Fibroblast of mammary gland (primary cell): ENCODE measurements at regions not wholly inside any gene's neighbourhood (a gene's known extent, or its start where the extent isn't known, plus 50 kb on each side); places are given as distances from the start of the nearest gene placed in this dataset.

Experiments
- DNase-seq: peaks from one replicate; pipeline ENCODE4 v3.0.0-alpha.2; 2010; ENCODE audit warnings: low read depth
- H3K4me3 ChIP-seq: 2 replicates; pipeline ENCODE4 v1.5.1; 2011; ENCODE audit warnings: low read depth, mild to moderate bottlenecking, low read length, moderate library complexity; ENCODE audit not compliant: control insufficient read depth
- TF ChIP-seq, protein P1 (sequence below): conservative IDR thresholded peaks from 2 replicates; pipeline ENCODE4 v1.5.1; 2011; ENCODE audit warnings: low read depth, low read length, inconsistent platforms; ENCODE audit not compliant: control insufficient read depth, insufficient read depth

DNA sequence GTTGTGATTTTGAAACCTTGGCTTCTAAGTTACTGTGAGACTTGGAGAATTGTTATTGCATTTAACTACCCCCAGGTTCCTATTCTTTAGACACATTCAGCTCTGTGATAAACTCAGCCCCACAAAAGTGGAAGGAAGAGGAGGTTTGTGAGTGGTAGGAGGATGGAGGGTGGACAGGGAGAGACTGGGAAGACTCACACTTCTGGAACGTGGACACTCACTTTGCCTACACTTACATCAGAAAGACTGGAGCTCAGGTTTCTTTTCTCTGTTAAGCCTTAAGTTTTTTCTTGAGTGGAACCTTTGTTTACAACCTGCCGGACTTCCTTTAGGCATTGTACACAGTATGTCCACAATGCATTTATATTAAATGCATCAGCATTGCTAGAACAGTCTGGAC, 99.0 kb downstream of the AREG start:
- no peak overlapping the region for H3K4me3 ChIP-seq
- TF ChIP-seq, protein P1, sequence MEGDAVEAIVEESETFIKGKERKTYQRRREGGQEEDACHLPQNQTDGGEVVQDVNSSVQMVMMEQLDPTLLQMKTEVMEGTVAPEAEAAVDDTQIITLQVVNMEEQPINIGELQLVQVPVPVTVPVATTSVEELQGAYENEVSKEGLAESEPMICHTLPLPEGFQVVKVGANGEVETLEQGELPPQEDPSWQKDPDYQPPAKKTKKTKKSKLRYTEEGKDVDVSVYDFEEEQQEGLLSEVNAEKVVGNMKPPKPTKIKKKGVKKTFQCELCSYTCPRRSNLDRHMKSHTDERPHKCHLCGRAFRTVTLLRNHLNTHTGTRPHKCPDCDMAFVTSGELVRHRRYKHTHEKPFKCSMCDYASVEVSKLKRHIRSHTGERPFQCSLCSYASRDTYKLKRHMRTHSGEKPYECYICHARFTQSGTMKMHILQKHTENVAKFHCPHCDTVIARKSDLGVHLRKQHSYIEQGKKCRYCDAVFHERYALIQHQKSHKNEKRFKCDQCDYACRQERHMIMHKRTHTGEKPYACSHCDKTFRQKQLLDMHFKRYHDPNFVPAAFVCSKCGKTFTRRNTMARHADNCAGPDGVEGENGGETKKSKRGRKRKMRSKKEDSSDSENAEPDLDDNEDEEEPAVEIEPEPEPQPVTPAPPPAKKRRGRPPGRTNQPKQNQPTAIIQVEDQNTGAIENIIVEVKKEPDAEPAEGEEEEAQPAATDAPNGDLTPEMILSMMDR, result no peak
- DNase-seq, result peak; percentile 75

DNA sequence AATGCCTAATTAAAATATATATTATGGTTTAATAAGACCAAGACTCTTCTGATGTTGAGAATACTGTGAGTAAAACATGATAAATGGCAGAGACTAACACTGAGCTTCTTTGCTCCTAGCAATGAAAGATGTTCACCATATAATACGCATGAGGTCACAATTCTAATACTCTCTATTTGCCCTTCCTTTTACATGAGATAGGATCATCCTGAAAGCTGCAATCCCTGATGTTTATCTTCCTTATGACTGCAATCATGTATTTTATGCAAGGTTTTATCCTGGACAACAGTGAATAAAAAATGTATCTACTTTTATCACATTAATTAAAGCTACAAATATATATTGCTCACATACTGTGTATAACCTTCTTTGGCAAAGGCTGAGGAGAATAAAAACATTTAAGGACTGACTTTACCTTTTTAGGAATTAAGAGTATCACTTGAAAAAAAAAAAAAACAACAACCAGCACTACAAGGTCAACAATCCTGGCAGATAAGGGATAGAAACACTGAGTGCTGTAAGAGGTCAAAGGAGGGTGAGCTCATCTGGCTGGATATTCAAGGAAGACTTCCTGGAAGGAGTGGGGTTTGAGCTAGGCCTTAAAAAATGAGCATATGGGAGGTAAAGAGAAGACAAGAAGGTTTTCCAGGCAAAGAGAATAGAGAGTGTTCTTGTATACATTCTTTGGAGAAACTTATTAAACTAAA, 99.9 kb downstream of the AREG start:
- TF ChIP-seq, protein P1, result no peak
- H3K4me3 ChIP-seq, result no peak overlapping the region
- peak; percentile 38 for DNase-seq

DNA sequence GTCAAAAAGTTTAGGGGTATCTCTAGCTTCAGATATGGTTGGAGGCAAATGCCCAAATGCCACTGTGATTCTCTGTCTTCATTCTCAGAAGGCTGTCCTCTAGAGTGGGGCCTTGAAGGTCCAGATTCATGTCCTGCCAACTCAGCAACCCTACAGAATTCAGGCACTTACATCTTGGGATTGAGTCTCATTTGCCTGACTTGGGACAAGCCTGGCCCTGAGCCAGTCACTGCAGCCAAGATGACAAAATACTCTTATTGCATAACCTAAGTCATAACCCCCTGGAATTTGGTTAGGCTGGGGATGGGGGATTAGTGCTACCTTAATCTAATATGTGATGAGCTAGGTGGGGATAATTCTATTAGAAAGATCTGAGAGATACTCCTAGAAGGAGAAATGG, 100.5 kb downstream of the AREG start:
- DNase-seq, result peak; percentile 63
- H3K4me3 ChIP-seq, result no peak overlapping the region
- TF ChIP-seq, protein P1, result no peak

DNA sequence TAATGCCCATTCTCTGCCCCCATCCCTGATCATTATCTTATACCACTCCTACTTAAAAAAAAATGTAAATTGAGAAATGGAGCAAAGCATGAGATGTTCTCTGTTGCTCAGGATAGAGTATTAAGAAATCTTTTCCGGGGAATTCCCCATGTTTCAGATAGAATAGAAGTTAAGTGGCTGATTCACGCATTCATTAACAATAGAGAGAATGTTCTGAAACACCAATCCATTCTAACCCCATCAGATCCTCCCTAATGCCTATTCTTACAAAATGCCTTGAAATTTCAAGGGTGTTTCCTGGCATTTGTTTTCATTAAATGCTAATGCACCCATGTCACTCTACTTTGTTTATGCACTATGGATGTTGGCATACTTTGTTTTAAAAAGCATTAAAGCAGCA, 101.1 kb downstream of the AREG start:
- peak; percentile 62 for DNase-seq
- H3K4me3 ChIP-seq, result no peak overlapping the region
- TF ChIP-seq, protein P1, result no peak

DNA sequence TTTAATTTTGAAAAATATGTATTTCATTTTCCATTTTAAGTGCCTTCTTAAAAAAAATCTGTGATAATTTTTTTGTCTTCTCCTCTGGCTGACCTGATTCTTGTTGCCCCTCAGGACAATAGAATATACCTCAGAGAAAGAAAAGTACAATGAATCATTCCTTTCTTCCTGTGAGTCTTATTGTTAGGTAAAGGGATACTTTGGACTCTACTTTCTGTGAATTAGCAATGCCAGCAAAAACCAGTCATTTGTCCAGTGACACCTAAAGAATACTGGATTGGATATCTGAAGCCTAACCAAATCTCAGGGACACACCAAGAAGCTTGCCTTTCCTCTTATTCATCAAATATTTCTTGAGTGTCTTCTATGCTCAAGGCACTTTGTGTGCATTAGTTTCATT, 102.1 kb downstream of the AREG start:
- TF ChIP-seq, protein P1, result no peak
- no peak for DNase-seq
- H3K4me3 ChIP-seq, result no peak overlapping the region

DNA sequence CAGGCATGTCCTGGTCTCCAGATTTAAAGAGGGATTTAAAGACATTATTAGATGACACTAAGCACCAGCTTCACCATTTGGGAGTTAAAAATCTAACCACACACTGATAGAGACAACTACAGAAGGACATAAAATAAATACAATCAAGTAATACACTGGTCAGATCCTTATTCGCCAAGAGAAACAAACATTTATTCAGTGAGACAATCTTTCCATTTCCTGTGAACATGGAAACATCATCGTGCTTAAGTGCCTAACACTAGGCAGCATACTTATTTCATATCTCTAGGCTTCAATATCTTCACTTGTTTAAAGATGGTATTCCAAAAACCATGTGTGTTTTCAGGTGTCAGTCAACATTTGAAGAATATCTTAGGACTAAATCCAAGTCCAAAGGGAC, 103.6 kb downstream of the AREG start:
- DNase-seq, result no peak
- no peak overlapping the region for H3K4me3 ChIP-seq
- TF ChIP-seq, protein P1, result no peak
